ENCODE measurements at regions not wholly inside any gene's neighbourhood (a gene's known extent, or its start where the extent isn't known, plus 50 kb on each side); places are given as distances from the start of the nearest gene placed in this dataset.
"Not testable (repeated sequence)": the region's sequence is repeated elsewhere in the genome, so short reads cannot be mapped to it uniquely, and the experiment has no call there.

- no peak for DNase-seq (ENCODE audit: low read depth)
Observed at GRCh38 chr14:104475256-104475655, 104.3 kb upstream of the C14orf180 start.

- DNase-seq (ENCODE audit: low read depth): no peak
Observed at GRCh38 chr14:104475802-104476201, 103.8 kb upstream of the C14orf180 start.

DNA sequence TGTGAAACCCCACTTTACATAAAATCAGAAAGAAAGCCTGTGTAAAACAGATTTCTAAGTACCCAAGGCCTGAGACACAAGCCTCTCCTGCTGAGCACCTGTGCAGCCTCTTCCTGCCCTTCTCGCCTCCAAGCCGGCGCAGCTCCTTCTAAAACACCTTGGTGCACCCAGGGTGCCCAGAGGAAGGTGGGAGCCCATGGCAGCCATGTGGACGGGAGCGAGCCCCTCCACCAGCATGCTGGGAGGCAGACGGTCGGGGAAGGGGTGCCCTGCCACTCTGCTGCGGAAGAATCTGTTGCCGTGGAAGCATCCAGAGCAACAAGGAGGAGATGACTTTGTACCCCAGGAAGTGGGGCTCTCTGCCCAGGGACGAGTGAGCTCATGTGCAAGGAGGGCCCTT, 103.1 kb upstream of the C14orf180 start:
- DNase-seq (ENCODE audit: low read depth): no peak

- DNase-seq (ENCODE audit: low read depth): no peak
Observed at GRCh38 chr14:104477117-104477623, 102.4 kb upstream of the C14orf180 start.

GRCh38 chr14:104477666-104478380, 101.7 kb upstream of the C14orf180 start:
- DNase-seq (ENCODE audit: low read depth): no peak

GRCh38 chr14:104478656-104479055, 100.9 kb upstream of the C14orf180 start:
- DNase-seq (ENCODE audit: low read depth): no peak

- no peak for DNase-seq (ENCODE audit: low read depth)
Observed at GRCh38 chr14:104479901-104480300, 99.7 kb upstream of the C14orf180 start.

DNA sequence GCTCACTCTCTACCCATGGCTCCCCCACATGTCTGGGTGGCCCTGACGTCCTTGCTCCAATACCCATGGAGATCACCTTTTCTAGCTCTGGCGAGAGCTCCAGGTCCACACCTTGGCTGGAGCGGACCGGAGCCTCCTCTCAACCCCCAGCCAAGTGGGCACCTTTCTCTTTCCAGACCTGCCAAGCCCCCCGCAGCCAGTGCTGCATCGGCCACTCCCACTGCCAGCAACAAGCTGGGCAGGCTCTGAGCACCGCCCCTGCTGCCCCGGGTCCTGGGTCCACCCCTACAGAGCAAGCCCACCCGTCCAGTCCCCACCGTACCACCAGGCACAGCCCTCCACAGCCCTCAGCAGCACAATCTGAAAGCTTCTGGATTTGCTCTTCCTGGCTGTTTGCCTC, 98.2 kb upstream of the C14orf180 start:
- no peak for DNase-seq (ENCODE audit: low read depth)

DNA sequence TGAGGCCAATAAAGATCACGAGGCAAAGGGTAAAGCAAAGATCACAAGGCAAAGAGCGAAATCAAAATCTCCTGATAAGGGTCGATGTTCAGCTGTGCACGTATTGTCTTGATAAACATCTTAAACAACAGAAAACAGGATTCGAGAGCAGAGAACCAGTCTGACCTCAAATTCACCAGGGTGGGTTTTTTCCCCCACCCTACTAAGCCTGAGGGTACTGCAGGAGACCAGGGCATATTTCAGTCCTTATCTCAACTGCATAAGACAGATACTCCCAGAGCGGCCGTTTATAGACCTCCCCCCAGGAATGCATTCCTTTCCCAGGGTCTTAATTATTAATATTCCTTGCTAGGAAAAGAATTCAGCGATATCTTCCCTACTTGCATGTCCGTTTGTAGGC, 97.5 kb upstream of the C14orf180 start:
- not testable (repeated sequence) for DNase-seq (ENCODE audit: low read depth)

DNA sequence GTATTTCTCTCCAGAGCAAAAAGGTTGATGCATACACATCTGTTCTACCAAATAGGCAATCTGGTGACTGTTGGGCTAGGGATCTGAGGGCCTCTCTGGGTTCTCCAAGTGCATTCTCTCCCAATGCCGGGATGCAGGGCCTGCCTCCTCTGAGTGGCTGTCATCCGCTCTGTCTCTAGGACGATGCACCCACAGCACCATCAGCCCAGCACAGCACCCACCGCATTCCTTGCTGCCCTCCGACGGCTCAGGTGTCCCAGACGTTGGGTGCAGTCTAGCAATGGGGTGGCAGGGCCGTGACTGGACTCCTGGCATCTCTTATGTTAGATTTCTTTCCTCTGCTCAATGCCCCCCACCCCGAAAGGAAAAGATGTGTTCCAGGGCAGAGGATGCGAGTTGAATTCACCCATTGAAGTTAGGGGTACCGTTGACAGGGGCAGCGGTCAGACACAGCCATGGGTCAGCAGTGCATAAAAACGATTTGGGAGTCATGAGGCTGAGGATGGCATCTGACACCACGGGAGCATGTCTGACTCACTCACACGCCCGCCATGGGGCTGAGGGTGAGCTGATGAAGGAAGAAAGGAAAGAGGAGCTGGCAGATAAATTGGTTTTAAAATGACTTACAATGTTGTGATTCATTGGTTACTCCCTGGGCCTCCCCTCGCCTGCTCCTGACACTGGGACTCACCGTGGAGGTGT, 93.2 kb upstream of the C14orf180 start:
- DNase-seq (ENCODE audit: low read depth): no peak

DNA sequence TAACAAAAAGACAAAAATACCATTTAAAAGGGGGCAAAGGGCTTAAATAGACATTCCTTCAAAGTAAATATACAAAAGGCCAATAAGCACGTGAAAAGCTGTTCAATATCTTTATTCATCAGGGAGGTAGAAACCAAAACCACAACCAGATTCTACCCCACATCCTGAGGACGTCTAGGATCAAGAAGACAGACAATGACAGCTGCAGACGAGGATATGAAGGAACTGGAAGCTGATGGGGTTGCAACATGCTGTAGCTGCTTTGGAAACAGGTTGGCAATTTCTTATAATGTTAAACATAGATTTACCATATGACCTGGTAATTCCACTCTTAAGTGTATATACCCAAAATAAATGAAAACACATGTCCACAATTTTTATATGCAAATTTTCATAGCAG, 85.1 kb upstream of the C14orf180 start:
- DNase-seq (ENCODE audit: low read depth): peak; percentile 62

DNA sequence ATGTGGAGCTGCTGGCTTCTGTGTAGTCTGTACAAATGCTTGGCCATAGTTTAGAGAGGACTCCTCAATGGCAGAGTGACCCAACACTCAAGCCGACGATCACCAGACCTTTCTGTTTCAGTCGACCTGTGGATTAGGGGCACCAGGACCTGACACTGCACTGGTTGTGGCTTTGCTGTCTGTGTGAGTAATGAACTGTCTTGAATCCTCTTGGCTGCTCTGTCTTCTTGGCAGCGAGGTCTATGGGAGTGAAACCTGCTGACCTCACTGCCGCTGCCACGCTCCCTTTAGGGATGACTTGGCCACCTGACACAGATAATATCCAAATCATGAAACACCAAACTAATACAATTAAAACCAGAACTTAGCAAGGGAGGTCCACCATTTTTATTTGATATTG, 83.5 kb upstream of the C14orf180 start:
- DNase-seq (ENCODE audit: low read depth): no peak

- DNase-seq (ENCODE audit: low read depth): no peak
Observed at GRCh38 chr14:104499784-104500760, 79.5 kb upstream of the C14orf180 start.

- DNase-seq (ENCODE audit: low read depth): no peak
Observed at GRCh38 chr14:104502060-104502459, 77.5 kb upstream of the C14orf180 start.

DNA sequence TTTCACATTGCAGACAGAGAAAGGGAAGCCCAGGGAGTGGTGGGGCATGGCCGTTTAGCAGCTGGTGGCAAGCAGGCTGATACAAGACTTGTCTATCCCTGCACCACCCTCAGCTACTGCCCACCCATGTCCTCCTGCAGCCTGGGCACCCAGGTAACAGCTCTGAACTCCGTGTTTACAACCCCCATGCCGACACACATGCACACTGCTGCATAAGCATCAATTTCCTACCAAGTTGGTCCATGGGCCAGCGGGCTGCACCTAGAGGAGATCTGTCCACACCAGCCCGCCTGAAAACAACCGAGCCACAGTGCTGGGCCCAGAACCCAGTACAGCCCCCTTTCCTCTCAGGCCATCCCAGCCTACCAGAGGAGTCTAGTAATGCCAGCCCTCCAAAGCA, 75.9 kb upstream of the C14orf180 start:
- DNase-seq (ENCODE audit: low read depth): no peak

GRCh38 chr14:104504172-104504735, 75.3 kb upstream of the C14orf180 start:
- DNase-seq (ENCODE audit: low read depth): no peak

DNA sequence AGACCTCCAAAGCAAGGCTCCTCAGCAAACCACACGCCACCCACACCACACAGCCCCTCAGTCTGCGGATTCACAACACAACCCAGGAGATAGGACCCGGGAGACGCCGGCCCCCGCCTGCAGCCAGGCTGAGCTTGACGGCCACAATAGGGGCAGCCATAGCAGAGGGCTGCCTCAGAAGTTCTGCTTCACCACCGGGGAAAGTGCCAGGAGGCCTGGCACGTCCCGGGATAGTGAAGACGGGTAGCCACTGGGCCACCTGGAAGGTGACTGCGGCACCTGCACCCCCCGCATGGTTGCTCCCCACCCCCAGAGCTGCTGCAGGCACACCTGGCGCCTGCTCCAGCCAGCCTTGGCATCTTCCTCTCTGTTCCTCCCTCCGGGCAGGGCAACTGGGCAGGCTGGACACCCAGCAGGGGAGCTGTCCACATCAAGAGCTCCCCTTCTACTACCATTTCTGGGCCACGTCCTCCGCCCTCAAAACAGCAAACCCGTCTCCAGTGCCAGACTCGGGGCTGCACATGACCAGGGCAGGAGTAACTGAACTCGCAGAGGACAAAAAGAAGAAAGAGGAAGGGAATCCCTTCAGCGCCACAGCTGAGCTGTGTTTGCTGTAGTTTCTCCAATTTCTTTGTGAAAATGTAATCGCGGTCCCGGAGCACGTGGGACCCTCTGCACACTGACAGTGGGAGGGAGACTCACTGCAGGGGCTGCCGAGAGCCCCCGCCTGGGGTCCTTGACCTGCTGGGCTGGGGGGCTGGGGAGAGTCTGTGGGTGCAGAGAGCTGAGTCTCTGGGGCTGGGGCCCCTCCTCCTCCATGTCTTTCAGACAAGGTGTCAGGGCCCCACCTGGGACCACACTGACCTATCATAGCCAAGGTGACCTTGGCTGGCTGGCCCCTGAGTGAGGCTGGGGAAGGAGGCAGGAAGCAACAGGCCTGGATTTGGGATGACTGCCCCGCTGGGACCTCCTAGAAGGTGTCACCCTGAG, 74.2 kb upstream of the C14orf180 start:
- no peak for DNase-seq (ENCODE audit: low read depth)

GRCh38 chr14:104506461-104507253, 72.9 kb upstream of the C14orf180 start:
- DNase-seq (ENCODE audit: low read depth): no peak

DNA sequence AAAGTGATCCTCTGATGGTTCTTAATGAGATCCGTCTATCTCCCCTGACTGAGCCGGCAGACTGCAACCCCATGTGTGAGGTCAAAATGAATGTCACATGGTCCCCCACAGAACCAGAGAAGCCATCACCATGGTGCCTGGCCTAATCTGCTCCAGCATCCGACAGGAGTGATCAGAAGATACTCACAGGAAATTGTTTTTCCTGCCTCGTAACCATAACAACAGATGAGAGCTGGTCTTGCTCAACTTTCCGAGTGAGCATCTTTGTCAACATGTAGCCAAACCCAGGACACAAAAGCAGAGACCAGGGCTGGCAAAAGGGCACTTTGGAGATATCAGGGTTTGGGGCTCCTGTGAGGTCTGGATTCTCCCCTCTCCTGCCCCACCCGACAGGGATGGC, 72.1 kb upstream of the C14orf180 start:
- DNase-seq (ENCODE audit: low read depth): no peak

Measured in myocyte (in vitro differentiated cells).